ENCODE measurements at regions not wholly inside any gene's neighbourhood (a gene's known extent, or its start where the extent isn't known, plus 50 kb on each side); places are given as distances from the start of the nearest gene placed in this dataset.

GRCh38 chr20:59381689-59382088 is 81.3 kb downstream of the EDN3 start:
- Histone ChIP-seq H3K9ac (ENCODE audit: extremely low read depth, insufficient read length, low read length) (no peak overlapping the region), H2BK120ac (ENCODE audit: low read depth, low read length, poor library complexity, severe bottlenecking) (no peak overlapping the region), H3K23ac (ENCODE audit: insufficient read length, low read depth, low read length) (no peak overlapping the region), H3K4ac (ENCODE audit: low read depth, low read length) (no peak overlapping the region), H3T11ph (ENCODE audit: low read length) (no peak overlapping the region), H3K79me2 (ENCODE audit: insufficient read depth, low read length) (no peaks in the 10 kb centered on the region), H4K20me1 (ENCODE audit: control insufficient read depth, insufficient read depth, insufficient read length) (no peaks in the 10 kb centered on the region), H3K56ac (ENCODE audit: insufficient read length, low read depth, low read length) (no peak overlapping the region), H2AFZ (ENCODE audit: low read length) (no peak overlapping the region), H4K91ac (ENCODE audit: insufficient read length, low read depth, low read length) (no peak overlapping the region), H3K27ac (ENCODE audit: insufficient read length, low read depth, low read length) (no peak overlapping the region), H2AK5ac (ENCODE audit: insufficient read length, low read length) (no peak overlapping the region), H2BK12ac (ENCODE audit: insufficient read length, low read depth, low read length) (no peak overlapping the region), H3K27me3 (ENCODE audit: insufficient read depth, low read length) (no peaks in the 10 kb centered on the region), H2BK15ac (ENCODE audit: low read depth, low read length) (no peak overlapping the region), H2BK20ac (ENCODE audit: low read depth, low read length, poor library complexity, severe bottlenecking) (no peak overlapping the region), H3K79me1 (ENCODE audit: insufficient read depth, low read depth, low read length, poor library complexity, severe bottlenecking) (no peaks in the 10 kb centered on the region), H3K23me2 (ENCODE audit: insufficient read length, low read depth, low read length, poor library complexity, severe bottlenecking) (no peaks in the 10 kb centered on the region), H3K9me3 (ENCODE audit: control insufficient read depth, low read depth, low read length) (no peaks in the 10 kb centered on the region), H3K4me2 (ENCODE audit: insufficient read depth, insufficient read length, low read length) (no peak overlapping the region), H2BK5ac (ENCODE audit: insufficient read length, low read length) (no peak overlapping the region), H3K4me1 (ENCODE audit: insufficient read depth, low read length) (no peaks in the 10 kb centered on the region), H3K18ac (ENCODE audit: insufficient read length, low read depth, low read length) (no peak overlapping the region), H4K5ac (ENCODE audit: insufficient read length, low read depth, low read length) (no peak overlapping the region), H4K8ac (replicated peaks; ENCODE audit: insufficient read length, low read depth, low read length) (no peak overlapping the region), H3K14ac (ENCODE audit: insufficient read depth, low read length) (no peak overlapping the region)
- no peak for DNase-seq
- Mint-ChIP-seq H3K9me3 (no peaks in the 10 kb centered on the region), H3K4me1 (peaks cover 12 to 16% of the 10 kb centered on the region in 2 experiments), H3K27ac (no peak overlapping the region), H3K4me3 (no peak overlapping the region), H3K36me3 (ENCODE audit: insufficient read depth in 1 of 3, low read depth in 3 of 3) (no peaks in the 10 kb centered on the region), H3K27me3 (ENCODE audit: low read depth) (peaks cover 44% of the 10 kb centered on the region)
- no peak for TF ChIP-seq CTCF (conservative IDR thresholded peaks at IDR 0.05)
- no CpG with 5 or more reads among the region's 8 CpGs for WGBS (ENCODE audit: extremely low coverage, insufficient read length, low lambda C conversion rate)

All from H9 (cell line).